ENCODE measurements at regions not wholly inside any gene's neighbourhood (a gene's known extent, or its start where the extent isn't known, plus 50 kb on each side); places are given as distances from the start of the nearest gene placed in this dataset.

GRCh38 chr2:240211598-240212424, 71.4 kb upstream of the OTOS start:
- Histone ChIP-seq H3K9me3 (replicated peaks in 1 of 2; ENCODE audit: control insufficient read depth in 1 of 2, insufficient read depth in 1 of 2, low read length in 2 of 2) (no peaks in the 10 kb centered on the region), H3K9ac (ENCODE audit: insufficient read depth, low read length, poor library complexity, severe bottlenecking) (no peak overlapping the region), H3K36me3 (replicated peaks in 1 of 2; ENCODE audit: control insufficient read depth in 1 of 2, insufficient read depth in 2 of 2, low read length in 2 of 2) (no peaks in the 10 kb centered on the region), H3K4me3 (replicated peaks in 1 of 3; ENCODE audit: low read depth in 2 of 3, low read length in 3 of 3) (no peak overlapping the region), H2AFZ (ENCODE audit: insufficient read depth, low read depth, low read length, poor library complexity, severe bottlenecking) (no peak overlapping the region), H3K4me1 (ENCODE audit: control insufficient read depth in 1 of 2, insufficient read depth in 2 of 2, low read length in 2 of 2) (no peaks in the 10 kb centered on the region), H3K79me2 (ENCODE audit: insufficient read depth, low read length) (no peaks in the 10 kb centered on the region), H4K20me1 (ENCODE audit: insufficient read depth, low read length) (no peaks in the 10 kb centered on the region), H3K4me2 (replicated peaks; ENCODE audit: extremely low read depth, low read length, poor library complexity, severe bottlenecking) (no peak overlapping the region), H3K27me3 (ENCODE audit: control insufficient read depth in 2 of 2, insufficient read depth in 2 of 2, low read length in 2 of 2) (no peaks in the 10 kb centered on the region), H3K27ac (ENCODE audit: low read depth in 1 of 2, low read length in 2 of 2) (no peak overlapping the region)
- peak overlapping the region in 1 of 7 donors; percentile 52 for H3K27ac Mint-ChIP-seq
- DNase-seq = no peak
- H3K36me3 Mint-ChIP-seq = no peaks in the 10 kb centered on the region
- H3K4me1 Mint-ChIP-seq = no peaks in the 10 kb centered on the region
- 86% methylated on average over 16 of the region's 17 CpGs for WGBS (ENCODE audit: insufficient coverage)
- peaks cover 3 to 5% (median 5%) of the 10 kb centered on the region in 3 donors for H3K27me3 Mint-ChIP-seq (ENCODE audit: low read depth in 3 of 3)
- TF ChIP-seq CTCF (IDR thresholded peaks at IDR 0.05) = no peak
- intact Hi-C loops (cut with micrococcal nuclease) = no loop called here
- H3K4me3 Mint-ChIP-seq = no peak overlapping the region
- H3K9me3 Mint-ChIP-seq = peaks cover 0 to 2% (median 0%) of the 10 kb centered on the region in 7 donors

GRCh38 chr2:240212425-240213225, 72.2 kb upstream of the OTOS start:
- no peak overlapping the region for H2AFZ ChIP-seq (ENCODE audit: insufficient read depth, low read depth, low read length, poor library complexity, severe bottlenecking)
- no peak overlapping the region for H3K27ac Mint-ChIP-seq
- no peak for DNase-seq
- H3K27me3 ChIP-seq (ENCODE audit: control insufficient read depth in 2 of 2, insufficient read depth in 2 of 2, low read length in 2 of 2) = no peaks in the 10 kb centered on the region
- no peaks in the 10 kb centered on the region for H3K4me1 Mint-ChIP-seq
- no peaks in the 10 kb centered on the region for H3K36me3 Mint-ChIP-seq
- peaks cover 0 to 2% (median 0%) of the 10 kb centered on the region in 7 donors for H3K9me3 Mint-ChIP-seq
- H3K9ac ChIP-seq (ENCODE audit: insufficient read depth, low read length, poor library complexity, severe bottlenecking) = no peak overlapping the region
- WGBS (ENCODE audit: insufficient coverage) = 90% methylated on average over 2 of the region's 17 CpGs
- H3K4me1 ChIP-seq (ENCODE audit: control insufficient read depth in 1 of 2, insufficient read depth in 2 of 2, low read length in 2 of 2) = no peaks in the 10 kb centered on the region
- no peaks in the 10 kb centered on the region for H3K36me3 ChIP-seq (replicated peaks in 1 of 2; ENCODE audit: control insufficient read depth in 1 of 2, insufficient read depth in 2 of 2, low read length in 2 of 2)
- H3K4me3 Mint-ChIP-seq = no peak overlapping the region
- no peaks in the 10 kb centered on the region for H4K20me1 ChIP-seq (ENCODE audit: insufficient read depth, low read length)
- TF ChIP-seq CTCF (IDR thresholded peaks at IDR 0.05) = no peak
- no peaks in the 10 kb centered on the region for H3K79me2 ChIP-seq (ENCODE audit: insufficient read depth, low read length)
- intact Hi-C loops (cut with micrococcal nuclease) = no loop called here
- no peaks in the 10 kb centered on the region for H3K9me3 ChIP-seq (replicated peaks in 1 of 2; ENCODE audit: control insufficient read depth in 1 of 2, insufficient read depth in 1 of 2, low read length in 2 of 2)
- no peak overlapping the region for H3K27ac ChIP-seq (ENCODE audit: low read depth in 1 of 2, low read length in 2 of 2)
- no peak overlapping the region for H3K4me2 ChIP-seq (replicated peaks; ENCODE audit: extremely low read depth, low read length, poor library complexity, severe bottlenecking)
- H3K4me3 ChIP-seq (replicated peaks in 1 of 3; ENCODE audit: low read depth in 2 of 3, low read length in 3 of 3) = no peak overlapping the region
- H3K27me3 Mint-ChIP-seq (ENCODE audit: low read depth in 3 of 3) = peaks cover 5 to 7% (median 5%) of the 10 kb centered on the region in 3 donors

Data from CD14-positive monocyte (primary cell).